ENCODE measurements at regions not wholly inside any gene's neighbourhood (a gene's known extent, or its start where the extent isn't known, plus 50 kb on each side); places are given as distances from the start of the nearest gene placed in this dataset.

- Mint-ChIP-seq H3K4me3 (no peak overlapping the region), H3K27me3 (ENCODE audit: low read depth in 3 of 3) (no peaks in the 10 kb centered on the region), H3K9me3 (peaks cover 0 to 8% (median 0%) of the 10 kb centered on the region in 7 donors), H3K36me3 (no peaks in the 10 kb centered on the region), H3K27ac (no peak overlapping the region), H3K4me1 (no peaks in the 10 kb centered on the region)
- peaks cover 0 to 4% of the 10 kb centered on the region in 2 donors for H3K9me3 ChIP-seq (replicated peaks in 1 of 2; ENCODE audit: control insufficient read depth in 1 of 2, insufficient read depth in 1 of 2, low read length in 2 of 2)
- no peaks in the 10 kb centered on the region for H3K79me2 ChIP-seq (ENCODE audit: insufficient read depth, low read length)
- DNase-seq: no peak
- H3K4me3 ChIP-seq (replicated peaks in 1 of 3; ENCODE audit: low read depth in 2 of 3, low read length in 3 of 3): no peak overlapping the region
- H3K9ac ChIP-seq (ENCODE audit: insufficient read depth, low read length, poor library complexity, severe bottlenecking): no peak overlapping the region
- no peaks in the 10 kb centered on the region for H3K36me3 ChIP-seq (replicated peaks in 1 of 2; ENCODE audit: control insufficient read depth in 1 of 2, insufficient read depth in 2 of 2, low read length in 2 of 2)
- H3K4me2 ChIP-seq (replicated peaks; ENCODE audit: extremely low read depth, low read length, poor library complexity, severe bottlenecking): no peak overlapping the region
- TF ChIP-seq, protein P1, sequence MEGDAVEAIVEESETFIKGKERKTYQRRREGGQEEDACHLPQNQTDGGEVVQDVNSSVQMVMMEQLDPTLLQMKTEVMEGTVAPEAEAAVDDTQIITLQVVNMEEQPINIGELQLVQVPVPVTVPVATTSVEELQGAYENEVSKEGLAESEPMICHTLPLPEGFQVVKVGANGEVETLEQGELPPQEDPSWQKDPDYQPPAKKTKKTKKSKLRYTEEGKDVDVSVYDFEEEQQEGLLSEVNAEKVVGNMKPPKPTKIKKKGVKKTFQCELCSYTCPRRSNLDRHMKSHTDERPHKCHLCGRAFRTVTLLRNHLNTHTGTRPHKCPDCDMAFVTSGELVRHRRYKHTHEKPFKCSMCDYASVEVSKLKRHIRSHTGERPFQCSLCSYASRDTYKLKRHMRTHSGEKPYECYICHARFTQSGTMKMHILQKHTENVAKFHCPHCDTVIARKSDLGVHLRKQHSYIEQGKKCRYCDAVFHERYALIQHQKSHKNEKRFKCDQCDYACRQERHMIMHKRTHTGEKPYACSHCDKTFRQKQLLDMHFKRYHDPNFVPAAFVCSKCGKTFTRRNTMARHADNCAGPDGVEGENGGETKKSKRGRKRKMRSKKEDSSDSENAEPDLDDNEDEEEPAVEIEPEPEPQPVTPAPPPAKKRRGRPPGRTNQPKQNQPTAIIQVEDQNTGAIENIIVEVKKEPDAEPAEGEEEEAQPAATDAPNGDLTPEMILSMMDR (IDR thresholded peaks at IDR 0.05): no peak
- intact Hi-C loops (cut with micrococcal nuclease): no loop called here
- no peaks in the 10 kb centered on the region for H4K20me1 ChIP-seq (ENCODE audit: insufficient read depth, low read length)
- no peak overlapping the region for H3K27ac ChIP-seq (ENCODE audit: low read depth in 1 of 2, low read length in 2 of 2)
- no peak overlapping the region for H2AFZ ChIP-seq (ENCODE audit: insufficient read depth, low read depth, low read length, poor library complexity, severe bottlenecking)
- H3K4me1 ChIP-seq (ENCODE audit: control insufficient read depth in 1 of 2, insufficient read depth in 2 of 2, low read length in 2 of 2): no peaks in the 10 kb centered on the region
- H3K27me3 ChIP-seq (ENCODE audit: control insufficient read depth in 2 of 2, insufficient read depth in 2 of 2, low read length in 2 of 2): no peaks in the 10 kb centered on the region
These were observed 470.5 kb downstream of the PCDH7 start for GRCh38 chr4:31190671-31191070.

DNA sequence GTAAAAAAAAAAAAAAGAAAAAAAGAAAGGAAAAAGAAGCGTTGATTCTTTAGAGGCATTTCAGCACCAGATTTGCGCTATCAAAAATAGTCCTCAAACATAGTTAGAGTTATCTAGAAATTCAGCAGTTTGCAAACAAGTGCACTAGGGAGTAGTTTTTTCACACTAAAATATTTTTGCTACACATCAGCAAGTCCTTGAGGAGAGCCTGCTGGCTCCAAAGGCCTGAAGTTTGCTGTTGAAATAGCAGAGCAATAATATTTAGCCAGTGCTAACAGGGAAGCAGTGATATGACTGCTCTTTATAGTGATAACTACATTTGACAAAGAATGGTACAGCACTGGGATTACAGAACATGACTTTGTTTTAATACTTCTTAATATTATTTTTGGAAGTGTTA, 472.2 kb downstream of the PCDH7 start:
- Mint-ChIP-seq H3K4me1 (no peaks in the 10 kb centered on the region), H3K36me3 (no peaks in the 10 kb centered on the region), H3K27me3 (ENCODE audit: low read depth in 3 of 3) (no peaks in the 10 kb centered on the region), H3K4me3 (no peak overlapping the region), H3K27ac (no peak overlapping the region), H3K9me3 (peaks cover 0 to 10% (median 0%) of the 10 kb centered on the region in 7 donors)
- no CpG with 5 or more reads among the region's 2 CpGs for WGBS (ENCODE audit: insufficient coverage)
- TF ChIP-seq, protein P1 (IDR thresholded peaks at IDR 0.05): no peak
- H3K27ac ChIP-seq (ENCODE audit: low read depth in 1 of 2, low read length in 2 of 2): no peak overlapping the region
- H4K20me1 ChIP-seq (ENCODE audit: insufficient read depth, low read length): no peaks in the 10 kb centered on the region
- peaks cover 0 to 6% of the 10 kb centered on the region in 2 donors for H3K9me3 ChIP-seq (replicated peaks in 1 of 2; ENCODE audit: control insufficient read depth in 1 of 2, insufficient read depth in 1 of 2, low read length in 2 of 2)
- no peak for DNase-seq
- intact Hi-C loops (cut with micrococcal nuclease): no loop called here
- H3K4me2 ChIP-seq (replicated peaks; ENCODE audit: extremely low read depth, low read length, poor library complexity, severe bottlenecking): no peak overlapping the region
- no peaks in the 10 kb centered on the region for H3K36me3 ChIP-seq (replicated peaks in 1 of 2; ENCODE audit: control insufficient read depth in 1 of 2, insufficient read depth in 2 of 2, low read length in 2 of 2)
- no peak overlapping the region for H2AFZ ChIP-seq (ENCODE audit: insufficient read depth, low read depth, low read length, poor library complexity, severe bottlenecking)
- H3K79me2 ChIP-seq (ENCODE audit: insufficient read depth, low read length): no peaks in the 10 kb centered on the region
- no peak overlapping the region for H3K9ac ChIP-seq (ENCODE audit: insufficient read depth, low read length, poor library complexity, severe bottlenecking)
- H3K4me1 ChIP-seq (ENCODE audit: control insufficient read depth in 1 of 2, insufficient read depth in 2 of 2, low read length in 2 of 2): no peaks in the 10 kb centered on the region
- H3K27me3 ChIP-seq (ENCODE audit: control insufficient read depth in 2 of 2, insufficient read depth in 2 of 2, low read length in 2 of 2): no peaks in the 10 kb centered on the region
- no peak overlapping the region for H3K4me3 ChIP-seq (replicated peaks in 1 of 3; ENCODE audit: low read depth in 2 of 3, low read length in 3 of 3)
